ENCODE measurements at regions not wholly inside any gene's neighbourhood (a gene's known extent, or its start where the extent isn't known, plus 50 kb on each side); places are given as distances from the start of the nearest gene placed in this dataset.

DNA sequence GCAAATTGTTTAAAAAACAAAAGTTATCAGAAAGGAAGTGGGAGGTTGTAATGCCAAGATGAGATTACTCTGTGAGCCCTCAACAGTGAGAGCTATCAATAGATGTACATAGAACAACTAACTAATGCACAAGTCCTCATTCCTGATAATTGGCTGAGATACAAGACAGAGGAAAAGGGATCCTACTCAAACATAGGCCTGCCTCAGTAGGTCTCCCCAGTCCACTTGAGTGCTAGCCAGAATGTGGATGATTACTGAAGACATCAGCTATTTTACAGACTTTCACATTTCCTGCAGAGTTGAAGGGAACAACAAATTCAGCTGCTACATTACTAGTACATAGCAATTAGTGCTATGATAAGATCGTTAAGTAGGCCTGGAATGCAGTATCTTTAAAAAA, 981.9 kb downstream of the TUSC7 start:
- TF ChIP-seq CTCF (IDR thresholded peaks at IDR 0.05; ENCODE audit: low read depth, low read length) = no peak
- no peak overlapping the region for H3K4me3 ChIP-seq (ENCODE audit: low read depth, low read length)

- TF ChIP-seq CTCF (IDR thresholded peaks at IDR 0.05; ENCODE audit: low read depth, low read length) = no peak
- H3K4me3 ChIP-seq (ENCODE audit: low read depth, low read length) = no peak overlapping the region
Observed at GRCh38 chr3:117692416-117692995, 982.9 kb downstream of the TUSC7 start.

- no peak for TF ChIP-seq CTCF (IDR thresholded peaks at IDR 0.05; ENCODE audit: low read depth, low read length)
- H3K4me3 ChIP-seq (ENCODE audit: low read depth, low read length) = no peak overlapping the region
Observed at GRCh38 chr3:117695321-117695720, 985.7 kb downstream of the TUSC7 start.

- TF ChIP-seq CTCF (IDR thresholded peaks at IDR 0.05; ENCODE audit: low read depth, low read length) = no peak
- no peak overlapping the region for H3K4me3 ChIP-seq (ENCODE audit: low read depth, low read length)
Observed at GRCh38 chr3:117695871-117696645, 986.5 kb downstream of the TUSC7 start.

- no peak for TF ChIP-seq CTCF (IDR thresholded peaks at IDR 0.05; ENCODE audit: low read depth, low read length)
- H3K4me3 ChIP-seq (ENCODE audit: low read depth, low read length) = no peak overlapping the region
Observed at GRCh38 chr3:117696851-117697407, 987.4 kb downstream of the TUSC7 start.

DNA sequence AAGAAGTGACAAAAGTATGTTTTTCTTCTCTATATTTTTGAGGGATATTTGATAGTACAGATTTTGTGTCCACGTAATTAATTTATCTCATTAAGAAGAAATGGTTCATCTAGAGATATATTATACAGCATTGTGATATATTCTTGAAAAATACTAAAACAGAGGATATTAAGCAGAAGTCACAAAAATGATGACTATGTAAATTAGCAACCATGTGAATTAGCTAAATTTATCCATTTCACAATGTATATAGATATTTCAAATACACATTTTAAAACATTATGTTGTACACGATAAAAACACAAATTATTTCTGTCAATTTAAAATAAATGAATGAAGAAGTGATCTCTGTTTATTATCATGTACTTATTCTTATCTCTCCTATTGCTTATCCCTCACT, 989.5 kb downstream of the TUSC7 start:
- no peak for TF ChIP-seq CTCF (IDR thresholded peaks at IDR 0.05; ENCODE audit: low read depth, low read length)

More for the DNA sequence above, 989.5 kb downstream of the TUSC7 start:
- no peak overlapping the region for H3K4me3 ChIP-seq (ENCODE audit: low read depth, low read length)

Measured in WI38 (cell line).